Lower leg skin (tissue), 4 donors: ENCODE measurements at regions not wholly inside any gene's neighbourhood (a gene's known extent, or its start where the extent isn't known, plus 50 kb on each side); places are given as distances from the start of the nearest gene placed in this dataset.

ENCODE experiments used
- DNase-seq, 2 donors: peaks; one replicate each; pipeline ENCODE4 v3.0.0-alpha.2; 2019; ENCODE audit warnings: low spot score in 2 of 2
- H3K4me3 ChIP-seq: fragments of 200-600 bp; sonication (generic); 2 replicates; pipeline ENCODE4 v1.5.1; 2017; ENCODE audit warnings: mild to moderate bottlenecking, low read depth; ENCODE audit not compliant: poor library complexity, severe bottlenecking
- CTCF ChIP-seq, 3 donors: fragments of 450-650 bp; IDR thresholded peaks; one replicate each; pipeline ENCODE4 v1.5.1; 2016; ENCODE audit warnings: antibody characterized with exemption in 3 of 3, mild to moderate bottlenecking in 3 of 3, moderate library complexity in 2 of 3
- POLR2A ChIP-seq, 2 donors: fragments of 450-650 bp; IDR thresholded peaks; one replicate each; pipeline ENCODE4 v1.6.1; 2016 to 2017; ENCODE audit warnings: antibody characterized with exemption in 2 of 2, mild to moderate bottlenecking in 1 of 2, moderate library complexity in 1 of 2
- WGBS, 2 donors: methylation state at CpG; one replicate each; pipeline ENCODE4 v1.1.5; 2018; 5-methylcytosine and 5-hydroxymethylcytosine counted together
- intact Hi-C: fragments of 100-400 bp; cut with DNase I; formaldehyde crosslinking; loops from one replicate; pipeline ENCODE4 v1.15.0; 2023; ENCODE audit warnings: low total_unique reads

- intact Hi-C loops: no loop called here
- H3K4me3 ChIP-seq: no peak overlapping the region
- 91 to 92% methylated on average over 5 of the region's 5 CpGs for WGBS, 2 donors
- DNase-seq: no peak
- TF ChIP-seq POLR2A (IDR thresholded peaks at IDR 0.05): no peak
- TF ChIP-seq CTCF (IDR thresholded peaks at IDR 0.05): no peak
These were observed 490.4 kb upstream of the NCAM2 start for GRCh38 chr21:20507783-20508182.

GRCh38 chr21:20511216-20511880 lies 486.9 kb upstream of the NCAM2 start:
- TF ChIP-seq POLR2A (IDR thresholded peaks at IDR 0.05) (no peak), CTCF (IDR thresholded peaks at IDR 0.05) (no peak)
- WGBS, 2 donors: 51 to 59% methylated on average over 4 of the region's 4 CpGs
- no peak for DNase-seq
- H3K4me3 ChIP-seq: no peak overlapping the region
- intact Hi-C loops: no loop called here

- no peak overlapping the region for H3K4me3 ChIP-seq
- 72 to 78% methylated on average over 3 of the region's 3 CpGs for WGBS, 2 donors
- no peak for DNase-seq
- no peak for TF ChIP-seq CTCF (IDR thresholded peaks at IDR 0.05)
- TF ChIP-seq POLR2A (IDR thresholded peaks at IDR 0.05): no peak
- intact Hi-C loops: no loop called here
These were observed 482.8 kb upstream of the NCAM2 start for GRCh38 chr21:20515446-20515845.

- no peak for DNase-seq
- 80 to 82% methylated on average over 3 of the region's 3 CpGs for WGBS, 2 donors
- intact Hi-C loops: no loop called here
- TF ChIP-seq CTCF (IDR thresholded peaks at IDR 0.05) (no peak), POLR2A (IDR thresholded peaks at IDR 0.05) (no peak)
- H3K4me3 ChIP-seq: no peak overlapping the region
These were observed 479.1 kb upstream of the NCAM2 start for GRCh38 chr21:20519076-20519475.

- intact Hi-C loops: no loop called here
- no peak for DNase-seq
- 67 to 72% methylated on average over 1 of the region's 1 CpG for WGBS, 2 donors
These were observed 475.6 kb upstream of the NCAM2 start for GRCh38 chr21:20522611-20523010.

More at GRCh38 chr21:20522611-20523010, 475.6 kb upstream of the NCAM2 start:
- TF ChIP-seq POLR2A (IDR thresholded peaks at IDR 0.05): no peak
- no peak for TF ChIP-seq CTCF (IDR thresholded peaks at IDR 0.05)
- no peak overlapping the region for H3K4me3 ChIP-seq
